HEK293T (cell line): ENCODE measurements at regions not wholly inside any gene's neighbourhood (a gene's known extent, or its start where the extent isn't known, plus 50 kb on each side); places are given as distances from the start of the nearest gene placed in this dataset.
"Not testable (repeated sequence)": the region's sequence is repeated elsewhere in the genome, so short reads cannot be mapped to it uniquely, and the experiment has no call there.

Source experiments
- CTCF ChIA-PET: fragments of 350-600 bp; formaldehyde crosslinking; extraction: SDS; loops from one replicate; lab custom pipeline; 2021; ENCODE audit warnings: antibody characterized with exemption, inconsistent platforms; lab: Yijun Ruan, JAX
- POLR2A ChIA-PET: fragments of 350-600 bp; formaldehyde crosslinking; extraction: SDS; loops from one replicate; lab custom pipeline; 2020; ENCODE audit warnings: antibody characterized with exemption, inconsistent platforms; lab: Yijun Ruan, JAX
- DNase-seq: peaks from one replicate; pipeline ENCODE4 v3.0.0; 2012; ENCODE audit warnings: mixed read lengths; ENCODE audit errors: extremely low spot score
- ARNT ChIP-seq: fragments of 450-650 bp; IDR thresholded peaks from 2 replicates; pipeline ENCODE4 v1.6.1; 2017; ENCODE audit warnings: mild to moderate bottlenecking
- BHLHE40 ChIP-seq: fragments of 450-650 bp; IDR thresholded peaks from 2 replicates; pipeline ENCODE4 v1.6.1; 2016; ENCODE audit warnings: mild to moderate bottlenecking, moderate library complexity, borderline replicate concordance
- CTBP1 ChIP-seq: fragments of 450-650 bp; IDR thresholded peaks from 2 replicates; pipeline ENCODE4 v1.6.1; 2016; ENCODE audit warnings: borderline replicate concordance
- ELF4 ChIP-seq: fragments of 450-650 bp; IDR thresholded peaks from 2 replicates; pipeline ENCODE4 v1.6.1; 2017; ENCODE audit warnings: antibody characterized with exemption
- FOXA1 ChIP-seq: fragments of 450-650 bp; IDR thresholded peaks from 2 replicates; pipeline ENCODE4 v1.6.1; 2016; ENCODE audit warnings: mild to moderate bottlenecking
- FOXK2 ChIP-seq: fragments of 450-650 bp; IDR thresholded peaks from 2 replicates; pipeline ENCODE4 v1.6.1; 2016; ENCODE audit warnings: mild to moderate bottlenecking
- FOXM1 ChIP-seq: fragments of 450-650 bp; IDR thresholded peaks from 2 replicates; pipeline ENCODE4 v1.6.1; 2017; ENCODE audit warnings: mild to moderate bottlenecking, borderline replicate concordance
- HDGF ChIP-seq: fragments of 450-650 bp; IDR thresholded peaks from 2 replicates; pipeline ENCODE4 v1.6.1; 2017; ENCODE audit warnings: antibody characterized with exemption, borderline replicate concordance
- L3MBTL2 ChIP-seq: fragments of 450-650 bp; conservative IDR thresholded peaks from 2 replicates; pipeline ENCODE4 v1.6.1; 2016; ENCODE audit warnings: mild to moderate bottlenecking
- LEF1 ChIP-seq: fragments of 450-650 bp; IDR thresholded peaks from 2 replicates; pipeline ENCODE4 v1.6.1; 2017; ENCODE audit warnings: mild to moderate bottlenecking, borderline replicate concordance
- NFRKB ChIP-seq: fragments of 450-650 bp; IDR thresholded peaks from 2 replicates; pipeline ENCODE4 v1.6.1; 2016; ENCODE audit warnings: mild to moderate bottlenecking, moderate library complexity
- PKNOX1 ChIP-seq: fragments of 450-650 bp; IDR thresholded peaks from 2 replicates; pipeline ENCODE4 v1.6.1; 2016
- SP1 ChIP-seq: fragments of 450-650 bp; IDR thresholded peaks from 2 replicates; pipeline ENCODE4 v1.6.1; 2017
- SUZ12 ChIP-seq: fragments of 450-650 bp; IDR thresholded peaks from 2 replicates; pipeline ENCODE4 v1.6.1; 2016; ENCODE audit warnings: mild to moderate bottlenecking
- TARDBP ChIP-seq: fragments of 450-650 bp; IDR thresholded peaks from 2 replicates; pipeline ENCODE4 v1.6.1; 2016
- ZNF384 ChIP-seq: fragments of 450-650 bp; IDR thresholded peaks from 2 replicates; pipeline ENCODE4 v1.6.1; 2016

GRCh38 chr2:114265261-114265660, 177.2 kb upstream of the DPP10 start:
- ChIA-PET CTCF (no interaction called here), POLR2A (no interaction called here)
- TF ChIP-seq L3MBTL2 (no peak), PKNOX1 (no peak), LEF1 (no peak), SP1 (no peak), FOXA1 (no peak), CTBP1 (no peak), BHLHE40 (no peak), TARDBP (no peak), ARNT (no peak), FOXK2 (no peak), SUZ12 (no peak), NFRKB (no peak)
- DNase-seq, result no peak

GRCh38 chr2:114274957-114275356, 167.5 kb upstream of the DPP10 start:
- CTCF ChIA-PET, result no interaction called here
- no peak for DNase-seq
- TF ChIP-seq PKNOX1 (no peak), BHLHE40 (no peak), HDGF (no peak), FOXM1 (no peak)
- POLR2A ChIA-PET, result no interaction called here

GRCh38 chr2:114281188-114281587, 161.3 kb upstream of the DPP10 start:
- TF ChIP-seq L3MBTL2 (no peak), LEF1 (no peak), ELF4 (no peak), HDGF (no peak), PKNOX1 (no peak), CTBP1 (no peak), FOXK2 (no peak), SP1 (no peak), FOXM1 (no peak), BHLHE40 (no peak), NFRKB (no peak), SUZ12 (no peak), ARNT (no peak), FOXA1 (no peak), ZNF384 (no peak), TARDBP (no peak)
- ChIA-PET CTCF (no interaction called here), POLR2A (no interaction called here)
- no peak for DNase-seq

- DNase-seq, result no peak
- CTCF ChIA-PET, result no interaction called here
- no peak for TF ChIP-seq ARNT
- no peak for TF ChIP-seq SUZ12
- no peak for TF ChIP-seq BHLHE40
- no peak for TF ChIP-seq LEF1
- TF ChIP-seq FOXA1, result no peak
- no peak for TF ChIP-seq NFRKB
- no peak for TF ChIP-seq CTBP1
- POLR2A ChIA-PET, result no interaction called here
These were observed 158.7 kb upstream of the DPP10 start for GRCh38 chr2:114283774-114284173.

GRCh38 chr2:114286438-114286837, 156.0 kb upstream of the DPP10 start:
- CTCF ChIA-PET, result no interaction called here
- DNase-seq, result no peak
- POLR2A ChIA-PET, result no interaction called here
- TF ChIP-seq ARNT (no peak), FOXM1 (no peak), TARDBP (no peak), ELF4 (no peak), LEF1 (no peak), CTBP1 (no peak)

- no peak for DNase-seq
- no peak for TF ChIP-seq CTBP1
- no peak for TF ChIP-seq ARNT
- ChIA-PET POLR2A (no interaction called here), CTCF (no interaction called here)
These were observed 149.1 kb upstream of the DPP10 start for GRCh38 chr2:114293355-114293754.

GRCh38 chr2:114294741-114295140, 147.7 kb upstream of the DPP10 start:
- DNase-seq, result no peak
- TF ChIP-seq SUZ12 (no peak), BHLHE40 (no peak), L3MBTL2 (no peak), SP1 (no peak), ELF4 (no peak), LEF1 (no peak), NFRKB (no peak), CTBP1 (no peak), ZNF384 (no peak), PKNOX1 (no peak), TARDBP (no peak), HDGF (no peak), ARNT (no peak)
- POLR2A ChIA-PET, result no interaction called here
- CTCF ChIA-PET, result no interaction called here

GRCh38 chr2:114300351-114300750, 142.1 kb upstream of the DPP10 start:
- POLR2A ChIA-PET, DNase-seq, CTCF ChIA-PET: not testable (repeated sequence)
